Endothelial cell of umbilical vein (primary cell): ENCODE measurements at regions not wholly inside any gene's neighbourhood (a gene's known extent, or its start where the extent isn't known, plus 50 kb on each side); places are given as distances from the start of the nearest gene placed in this dataset.

Experiments
- BruUV-seq: library from RNA; stranded (reverse); fragments of 400-500 nt; replicated peaks from 2 replicates; lab custom pipeline; 2021; lab: Mats Ljungman, UMichigan
- CTCF ChIA-PET: fragments of 300-600, 350-600 bp; sonication (Branson Sonifier 250); formaldehyde crosslinking; loops from one replicate; lab custom pipeline; 2021; ENCODE audit warnings: antibody characterized with exemption, inconsistent platforms; lab: Charles Lee
- POLR2A ChIA-PET: fragments of 300-600, 350-600 bp; sonication (Branson Sonifier 250); formaldehyde crosslinking; loops from one replicate; lab custom pipeline; 2021; ENCODE audit warnings: antibody characterized with exemption, inconsistent platforms; lab: Charles Lee
- DNase-seq: peaks from one replicate; pipeline ENCODE4 v3.0.0-alpha.2; 2011; ENCODE audit warnings: low read depth, low spot score
- FAIRE-seq: peaks from 2 replicates; lab custom pipeline; 2011; peaks lifted over from hg19 to GRCh38; lab: Jason Lieb, UNC
- H2AFZ ChIP-seq: 2 replicates; pipeline ENCODE4 v1.6.0; 2012; ENCODE audit warnings: low read depth, low read length, control low read depth, inconsistent platforms
- H3K27ac ChIP-seq: 2 replicates; pipeline ENCODE4 v1.5.1; 2011; ENCODE audit warnings: low read depth, mild to moderate bottlenecking, control low read depth, low read length, moderate library complexity; ENCODE audit not compliant: insufficient read depth
- H3K27me3 ChIP-seq, 2 experiments: 2 replicates each; pipeline versions ENCODE4 v1.6.0 to v1.6.1; 2011; ENCODE audit warnings: low read length in 2 of 2, mixed read lengths in 1 of 2; ENCODE audit not compliant: control insufficient read depth in 2 of 2, insufficient read depth in 2 of 2
- H3K36me3 ChIP-seq, 2 experiments: 2 replicates in 1 of 2; 3 replicates in 1 of 2; pipeline ENCODE4 v1.5.1; 2011; ENCODE audit warnings: low read length in 2 of 2, mild to moderate bottlenecking in 1 of 2, moderate library complexity in 1 of 2; ENCODE audit not compliant: control insufficient read depth in 2 of 2, insufficient read depth in 2 of 2; ENCODE audit errors: extremely low read depth in 1 of 2
- H3K4me1 ChIP-seq: 3 replicates; pipeline ENCODE4 v1.5.1; 2011; ENCODE audit warnings: mild to moderate bottlenecking, low read length; ENCODE audit not compliant: control insufficient read depth, insufficient read depth; ENCODE audit errors: extremely low read depth
- H3K4me2 ChIP-seq: 2 replicates; pipeline ENCODE4 v1.6.1; 2011; ENCODE audit warnings: low read length, control low read depth, mixed read lengths; ENCODE audit not compliant: insufficient read depth
- H3K4me3 ChIP-seq, 3 experiments: fragments of 200-600 bp in 1 of 3; sonication (generic), shearing (Covaris generic) in 1 of 3; replicated peaks in 1 of 3; 2 replicates each; pipeline ENCODE4 v1.5.1; 2011 to 2016; ENCODE audit warnings: control low read depth in 3 of 3, low read length in 3 of 3, mild to moderate bottlenecking in 2 of 3, inconsistent platforms in 1 of 3, low read depth in 1 of 3, moderate library complexity in 1 of 3; ENCODE audit not compliant: insufficient read depth in 1 of 3
- H3K79me2 ChIP-seq: 2 replicates; pipeline ENCODE4 v1.6.0; 2012; ENCODE audit warnings: low read length, inconsistent platforms; ENCODE audit not compliant: control insufficient read depth, insufficient read depth
- H3K9ac ChIP-seq: replicated peaks from 2 replicates; pipeline ENCODE3; 2011; ENCODE audit warnings: low read length, control low read depth; ENCODE audit not compliant: insufficient read depth; ENCODE audit errors: extremely low read depth
- H3K9me1 ChIP-seq: replicated peaks from 3 replicates; pipeline ENCODE4 v1.6.0; 2011; ENCODE audit warnings: mild to moderate bottlenecking, low read length; ENCODE audit not compliant: control insufficient read depth, insufficient read depth; ENCODE audit errors: extremely low read depth
- H3K9me3 ChIP-seq: replicated peaks from 2 replicates; pipeline ENCODE4 v1.5.1; 2012; ENCODE audit warnings: low read length, inconsistent platforms; ENCODE audit not compliant: control insufficient read depth, insufficient read depth
- H4K20me1 ChIP-seq: replicated peaks from 2 replicates; pipeline ENCODE3; 2011; ENCODE audit warnings: mild to moderate bottlenecking, low read length; ENCODE audit not compliant: control insufficient read depth, insufficient read depth; ENCODE audit errors: extremely low read depth
- EZH2 ChIP-seq: IDR thresholded peaks from 2 replicates; pipeline ENCODE4 v1.6.1; 2012; ENCODE audit warnings: borderline replicate concordance, low read depth, mild to moderate bottlenecking, moderate library complexity, low read length, inconsistent platforms; ENCODE audit not compliant: severe bottlenecking
- FOS ChIP-seq: IDR thresholded peaks from 2 replicates; pipeline ENCODE4 v1.6.1; 2011; ENCODE audit warnings: mild to moderate bottlenecking, low read length, moderate library complexity, borderline replicate concordance; ENCODE audit not compliant: insufficient read depth
- GATA2 ChIP-seq: IDR thresholded peaks from 2 replicates; pipeline ENCODE4 v1.7.0; 2011; ENCODE audit warnings: low read depth, mild to moderate bottlenecking, moderate library complexity, mixed read lengths, low read length; ENCODE audit not compliant: insufficient read length, insufficient read depth
- JUN ChIP-seq: IDR thresholded peaks from 2 replicates; pipeline ENCODE4 v1.6.1; 2011; ENCODE audit warnings: borderline replicate concordance, low read depth; ENCODE audit not compliant: insufficient read length, insufficient read depth
- MYC ChIP-seq: IDR thresholded peaks from one replicate; pipeline ENCODE4 v1.6.1; 2011; ENCODE audit warnings: mild to moderate bottlenecking, low read depth, low read length
- POLR2A ChIP-seq: IDR thresholded peaks from 2 replicates; pipeline ENCODE4 v1.6.1; 2012; ENCODE audit warnings: low read depth, mild to moderate bottlenecking, control low read depth, low read length
- POLR2AphosphoS5 ChIP-seq: IDR thresholded peaks from 2 replicates; pipeline ENCODE4 v1.6.1; 2012; ENCODE audit warnings: low read depth, mild to moderate bottlenecking, control low read depth, low read length, moderate library complexity; ENCODE audit not compliant: insufficient read depth
- dilution Hi-C: fragments of 300-500 bp; cut with MboI; formaldehyde crosslinking; loops from one replicate; pipeline ENCODE4 v1.15.0; 2019; ENCODE audit warnings: low sequenced_read_pairs; ENCODE audit not compliant: extremely low pct_ligation_motif_present
- intact Hi-C: fragments of 100-400 bp; cut with micrococcal nuclease; formaldehyde crosslinking; loops from one replicate; pipeline ENCODE4 v1.10.0; 2022
- TF ChIP-seq, protein P1 (sequence below), 2 donors: IDR thresholded peaks; 1 replicate in 1 of 2; 2 replicates in 1 of 2; pipeline ENCODE4 v1.5.1; 2011; ENCODE audit warnings: low read length in 2 of 2, mild to moderate bottlenecking in 2 of 2, moderate library complexity in 2 of 2, control low read depth in 1 of 2, inconsistent platforms in 1 of 2, low read depth in 1 of 2; ENCODE audit not compliant: insufficient read depth in 1 of 2; ENCODE audit errors: extremely low read depth in 1 of 2
- TF ChIP-seq, protein P2 (sequence below): IDR thresholded peaks from 2 replicates; pipeline ENCODE4 v1.6.1; 2011; ENCODE audit not compliant: insufficient read depth, insufficient read length

DNA sequence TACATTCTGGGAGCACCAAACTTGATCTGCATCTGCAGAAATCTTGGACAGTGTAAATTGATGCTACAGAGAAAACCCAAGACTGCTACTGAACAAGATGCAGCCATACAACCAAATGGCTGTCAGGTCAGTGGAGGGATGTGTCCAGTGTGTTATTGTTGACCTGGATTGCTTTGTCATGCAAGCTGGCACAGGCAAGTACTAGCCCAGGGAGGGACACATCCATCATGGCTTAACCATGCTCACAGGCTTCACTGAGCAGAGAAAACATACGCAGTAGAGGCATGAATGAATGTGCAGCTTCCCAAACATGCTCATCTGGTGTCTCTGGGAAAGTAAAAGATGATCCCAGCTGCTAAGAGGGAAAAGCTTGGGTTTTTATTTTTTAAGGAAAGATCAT lies 93.6 kb downstream of the MTNR1B start:
- intact Hi-C loops: no loop called here

More for the DNA sequence above, 93.6 kb downstream of the MTNR1B start:
- ChIA-PET POLR2A (no interaction called here), CTCF (interaction anchor here (1.9 kb wide), 1 partner anchor 121 kb away, joined by 8 read pairs; no protein-coding TSS in a partner anchor)
- Histone ChIP-seq H4K20me1 (no peaks in the 10 kb centered on the region), H3K4me2 (no peak overlapping the region), H3K4me3 (no peak overlapping the region), H3K79me2 (no peaks in the 10 kb centered on the region), H3K9me3 (no peaks in the 10 kb centered on the region), H2AFZ (no peak overlapping the region), H3K4me1 (no peaks in the 10 kb centered on the region), H3K36me3 (no peaks in the 10 kb centered on the region), H3K27me3 (no peaks in the 10 kb centered on the region), H3K27ac (no peak overlapping the region), H3K9me1 (no peaks in the 10 kb centered on the region), H3K9ac (no peak overlapping the region)
- BruUV-seq: no TSS peak
- FAIRE-seq (no peak), DNase-seq (no peak)
- dilution Hi-C loops: no loop called here
- TF ChIP-seq POLR2A (no peak), POLR2AphosphoS5 (no peak), GATA2 (no peak), JUN (no peak), MYC (no peak), EZH2 (no peak), FOS (no peak)
- TF ChIP-seq, protein P1, sequence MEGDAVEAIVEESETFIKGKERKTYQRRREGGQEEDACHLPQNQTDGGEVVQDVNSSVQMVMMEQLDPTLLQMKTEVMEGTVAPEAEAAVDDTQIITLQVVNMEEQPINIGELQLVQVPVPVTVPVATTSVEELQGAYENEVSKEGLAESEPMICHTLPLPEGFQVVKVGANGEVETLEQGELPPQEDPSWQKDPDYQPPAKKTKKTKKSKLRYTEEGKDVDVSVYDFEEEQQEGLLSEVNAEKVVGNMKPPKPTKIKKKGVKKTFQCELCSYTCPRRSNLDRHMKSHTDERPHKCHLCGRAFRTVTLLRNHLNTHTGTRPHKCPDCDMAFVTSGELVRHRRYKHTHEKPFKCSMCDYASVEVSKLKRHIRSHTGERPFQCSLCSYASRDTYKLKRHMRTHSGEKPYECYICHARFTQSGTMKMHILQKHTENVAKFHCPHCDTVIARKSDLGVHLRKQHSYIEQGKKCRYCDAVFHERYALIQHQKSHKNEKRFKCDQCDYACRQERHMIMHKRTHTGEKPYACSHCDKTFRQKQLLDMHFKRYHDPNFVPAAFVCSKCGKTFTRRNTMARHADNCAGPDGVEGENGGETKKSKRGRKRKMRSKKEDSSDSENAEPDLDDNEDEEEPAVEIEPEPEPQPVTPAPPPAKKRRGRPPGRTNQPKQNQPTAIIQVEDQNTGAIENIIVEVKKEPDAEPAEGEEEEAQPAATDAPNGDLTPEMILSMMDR (IDR thresholded peaks at IDR 0.05; ENCODE audit: extremely low read depth in 1 of 2, insufficient read depth in 1 of 2, low read depth in 1 of 2, low read length in 2 of 2): no peak
- TF ChIP-seq, protein P2, sequence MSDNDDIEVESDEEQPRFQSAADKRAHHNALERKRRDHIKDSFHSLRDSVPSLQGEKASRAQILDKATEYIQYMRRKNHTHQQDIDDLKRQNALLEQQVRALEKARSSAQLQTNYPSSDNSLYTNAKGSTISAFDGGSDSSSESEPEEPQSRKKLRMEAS: no peak
